Renal pelvis (tissue), 1 donor: ENCODE measurements at regions not wholly inside any gene's neighbourhood (a gene's known extent, or its start where the extent isn't known, plus 50 kb on each side); places are given as distances from the start of the nearest gene placed in this dataset.

ENCODE experiments used
- DNase-seq: peaks from one replicate; pipeline ENCODE4 v3.0.0-alpha.2; 2013

- no peak for DNase-seq
These were observed 218.3 kb upstream of the POU3F3 start for GRCh38 chr2:104635608-104636007.

GRCh38 chr2:104638190-104638858 lies 215.6 kb upstream of the POU3F3 start:
- no peak for DNase-seq

- no peak for DNase-seq
These were observed 215.1 kb upstream of the POU3F3 start for GRCh38 chr2:104638859-104639202.

GRCh38 chr2:104641786-104642185 lies 212.1 kb upstream of the POU3F3 start:
- no peak for DNase-seq

- DNase-seq = no peak
These were observed 205.5 kb upstream of the POU3F3 start for GRCh38 chr2:104648376-104648775.

GRCh38 chr2:104649866-104650265 lies 204.0 kb upstream of the POU3F3 start:
- DNase-seq = no peak

- DNase-seq = no peak
These were observed 203.4 kb upstream of the POU3F3 start for GRCh38 chr2:104650405-104650996.

GRCh38 chr2:104654811-104655210 lies 199.1 kb upstream of the POU3F3 start:
- no peak for DNase-seq

- no peak for DNase-seq
These were observed 197.2 kb upstream of the POU3F3 start for GRCh38 chr2:104656571-104657163.

- DNase-seq = no peak
These were observed 195.6 kb upstream of the POU3F3 start for GRCh38 chr2:104658144-104658835.

- DNase-seq = no peak
These were observed 194.9 kb upstream of the POU3F3 start for GRCh38 chr2:104658904-104659591.

- no peak for DNase-seq
These were observed 192.9 kb upstream of the POU3F3 start for GRCh38 chr2:104660991-104661390.

- DNase-seq = no peak
These were observed 189.2 kb upstream of the POU3F3 start for GRCh38 chr2:104664672-104665071.

- no peak for DNase-seq
These were observed 185.3 kb upstream of the POU3F3 start for GRCh38 chr2:104668631-104669030.

GRCh38 chr2:104673225-104673624 lies 180.7 kb upstream of the POU3F3 start:
- no peak for DNase-seq

- DNase-seq = no peak
These were observed 175.7 kb upstream of the POU3F3 start for GRCh38 chr2:104678181-104678580.

GRCh38 chr2:104685591-104685990 lies 168.3 kb upstream of the POU3F3 start:
- no peak for DNase-seq

GRCh38 chr2:104687147-104687546 lies 166.8 kb upstream of the POU3F3 start:
- no peak for DNase-seq

- DNase-seq = no peak
These were observed 163.5 kb upstream of the POU3F3 start for GRCh38 chr2:104690255-104690984.

- DNase-seq = no peak
These were observed 155.6 kb upstream of the POU3F3 start for GRCh38 chr2:104698276-104698675.

GRCh38 chr2:104701411-104701911 lies 152.5 kb upstream of the POU3F3 start:
- DNase-seq = no peak
